Cardiac muscle cell (in vitro differentiated cells and primary cell): ENCODE measurements at regions not wholly inside any gene's neighbourhood (a gene's known extent, or its start where the extent isn't known, plus 50 kb on each side); places are given as distances from the start of the nearest gene placed in this dataset.

ENCODE experiments used
- DNase-seq, 2 donors: peaks; one replicate each; pipeline versions ENCODE4 v3.0.0 to v3.0.0-alpha.2; 2010 to 2017; ENCODE audit warnings: low read depth in 1 of 2, low spot score in 1 of 2
- H3K27ac ChIP-seq: fragments of 200-600 bp; sonication (generic); 2 replicates; pipeline ENCODE4 v1.5.1; 2016
- H3K27me3 ChIP-seq: fragments of 200-600 bp; sonication (generic); 2 replicates; pipeline ENCODE4 v1.6.0; 2016; ENCODE audit warnings: control low read depth
- H3K36me3 ChIP-seq: fragments of 200-600 bp; sonication (generic); 2 replicates; pipeline ENCODE4 v1.5.1; 2016; ENCODE audit warnings: control low read depth
- H3K4me1 ChIP-seq: fragments of 200-600 bp; sonication (generic); 2 replicates; pipeline ENCODE4 v1.8.1; 2017; ENCODE audit warnings: low read depth, mild to moderate bottlenecking, mixed run types
- H3K4me3 ChIP-seq: fragments of 200-600 bp; sonication (generic); 2 replicates; pipeline ENCODE4 v1.5.1; 2016; ENCODE audit warnings: mild to moderate bottlenecking
- H3K9me3 ChIP-seq: fragments of 200-600 bp; sonication (generic); 2 replicates; pipeline ENCODE4 v1.5.1; 2017; ENCODE audit warnings: low read depth, mild to moderate bottlenecking, control low read depth
- CTCF ChIP-seq: IDR thresholded peaks from 2 replicates; pipeline ENCODE4 v1.5.1; 2012; ENCODE audit warnings: low read depth, mild to moderate bottlenecking, low read length

DNA sequence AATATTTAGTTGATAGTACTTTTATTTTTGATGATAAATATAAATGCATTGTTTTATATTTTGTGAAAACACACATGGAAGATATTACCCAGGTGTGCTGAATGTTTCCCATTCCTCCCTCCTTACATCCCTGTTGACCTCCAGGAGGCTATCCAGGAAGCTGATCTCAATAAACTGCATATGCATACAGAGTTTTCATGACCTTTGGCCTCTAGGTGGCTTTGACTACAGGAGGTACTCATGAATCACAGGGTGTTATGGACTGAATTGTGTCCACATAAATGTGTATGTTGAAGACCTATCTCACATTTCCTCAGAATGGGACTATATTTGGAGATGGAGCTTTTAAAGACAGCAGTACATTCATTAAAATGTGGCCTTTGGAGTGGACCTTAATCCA is 914.9 kb upstream of the NCAM2 start:
- Histone ChIP-seq H3K9me3 (no peaks in the 10 kb centered on the region), H3K4me3 (no peak overlapping the region), H3K36me3 (no peaks in the 10 kb centered on the region), H3K27me3 (no peaks in the 10 kb centered on the region), H3K4me1 (no peaks in the 10 kb centered on the region), H3K27ac (no peak overlapping the region)
- no peak for DNase-seq
- TF ChIP-seq CTCF, result no peak

- TF ChIP-seq CTCF, result no peak
- Histone ChIP-seq H3K9me3 (no peaks in the 10 kb centered on the region), H3K4me3 (no peak overlapping the region), H3K27ac (no peak overlapping the region), H3K27me3 (no peaks in the 10 kb centered on the region), H3K36me3 (no peaks in the 10 kb centered on the region), H3K4me1 (no peaks in the 10 kb centered on the region)
- no peak for DNase-seq
These were observed 914.3 kb upstream of the NCAM2 start for GRCh38 chr21:20083925-20084324.

- H3K27me3 ChIP-seq, result no peaks in the 10 kb centered on the region
- TF ChIP-seq CTCF, result no peak
- no peaks in the 10 kb centered on the region for H3K4me1 ChIP-seq
These were observed 911.7 kb upstream of the NCAM2 start for GRCh38 chr21:20086508-20086907.

GRCh38 chr21:20106368-20106767 is 891.8 kb upstream of the NCAM2 start:
- H3K4me1 ChIP-seq, result no peaks in the 10 kb centered on the region
- no peaks in the 10 kb centered on the region for H3K27me3 ChIP-seq
- no peak for TF ChIP-seq CTCF
- DNase-seq, result no peak
- H3K36me3 ChIP-seq, result no peaks in the 10 kb centered on the region
- H3K9me3 ChIP-seq, result no peaks in the 10 kb centered on the region
- no peak overlapping the region for H3K27ac ChIP-seq
- no peak overlapping the region for H3K4me3 ChIP-seq

More at GRCh38 chr21:20086508-20086907, 911.7 kb upstream of the NCAM2 start:
- Histone ChIP-seq H3K4me3 (no peak overlapping the region), H3K9me3 (no peaks in the 10 kb centered on the region), H3K27ac (no peak overlapping the region), H3K36me3 (no peaks in the 10 kb centered on the region)
- DNase-seq, result no peak

GRCh38 chr21:20108016-20108415 is 890.2 kb upstream of the NCAM2 start:
- DNase-seq, result no peak
- Histone ChIP-seq H3K4me1 (no peaks in the 10 kb centered on the region), H3K27me3 (no peaks in the 10 kb centered on the region), H3K27ac (no peak overlapping the region), H3K9me3 (no peaks in the 10 kb centered on the region), H3K36me3 (no peaks in the 10 kb centered on the region), H3K4me3 (no peak overlapping the region)
- no peak for TF ChIP-seq CTCF

GRCh38 chr21:20108976-20109540 is 889.2 kb upstream of the NCAM2 start:
- H3K36me3 ChIP-seq, result no peaks in the 10 kb centered on the region
- no peaks in the 10 kb centered on the region for H3K9me3 ChIP-seq
- H3K4me3 ChIP-seq, result no peak overlapping the region
- no peak overlapping the region for H3K27ac ChIP-seq
- no peak for DNase-seq
- no peak for TF ChIP-seq CTCF
- no peaks in the 10 kb centered on the region for H3K4me1 ChIP-seq
- H3K27me3 ChIP-seq, result no peaks in the 10 kb centered on the region
